H1 (cell line): ENCODE measurements at regions not wholly inside any gene's neighbourhood (a gene's known extent, or its start where the extent isn't known, plus 50 kb on each side); places are given as distances from the start of the nearest gene placed in this dataset.

Experiments
- JUND ChIP-seq: IDR thresholded peaks from 2 replicates; pipeline ENCODE4 v1.6.1; 2011; ENCODE audit warnings: mild to moderate bottlenecking, improper control_type of control experiment, low read length
- RXRA ChIP-seq: IDR thresholded peaks from 2 replicates; pipeline ENCODE4 v1.6.1; 2011; ENCODE audit warnings: low read depth, mild to moderate bottlenecking, low read length, moderate library complexity; ENCODE audit not compliant: insufficient read depth
- SIN3A ChIP-seq, 2 experiments: IDR thresholded peaks in 1 of 2; conservative IDR thresholded peaks in 1 of 2; 2 replicates each; pipeline ENCODE4 v1.6.1; 2011 to 2012; ENCODE audit warnings: low read length in 2 of 2, improper control_type of control experiment in 1 of 2, low read depth in 1 of 2, mild to moderate bottlenecking in 1 of 2
- SIRT6 ChIP-seq: IDR thresholded peaks from one replicate; pipeline ENCODE4 v1.7.1; 2012; ENCODE audit warnings: low read length, inconsistent platforms
- TCF12 ChIP-seq: IDR thresholded peaks from 2 replicates; pipeline ENCODE4 v1.6.1; 2011; ENCODE audit warnings: low read depth, mild to moderate bottlenecking, low read length
- USF2 ChIP-seq: IDR thresholded peaks from 2 replicates; pipeline ENCODE4 v1.6.1; 2011; ENCODE audit warnings: low read length, improper control_type of control experiment

GRCh38 chr12:92493816-92494215 is 209.0 kb upstream of the PLEKHG7 start (continued):
- TF ChIP-seq RXRA (no peak), SIN3A (conservative IDR thresholded peaks at IDR 0.05 in 1 of 2, IDR thresholded peaks at IDR 0.05 in 1 of 2; ENCODE audit: low read depth in 1 of 2, low read length in 2 of 2) (no peak), TCF12 (no peak), SIRT6 (no peak), USF2 (no peak), JUND (no peak)
